ENCODE measurements at regions not wholly inside any gene's neighbourhood (a gene's known extent, or its start where the extent isn't known, plus 50 kb on each side); places are given as distances from the start of the nearest gene placed in this dataset.

- Mint-ChIP-seq H3K27me3 (ENCODE audit: insufficient read depth) (peaks cover 2% of the 10 kb centered on the region), H3K9me3 (no peaks in the 10 kb centered on the region), H3K4me1 (peaks cover 7% of the 10 kb centered on the region), H3K4me3 (no peak overlapping the region), H3K27ac (no peak overlapping the region), H3K36me3 (ENCODE audit: low read depth) (no peaks in the 10 kb centered on the region)
- no peaks in the 10 kb centered on the region for H3K9me3 ChIP-seq (ENCODE audit: control insufficient read depth, low read length)
- TF ChIP-seq, protein P1, sequence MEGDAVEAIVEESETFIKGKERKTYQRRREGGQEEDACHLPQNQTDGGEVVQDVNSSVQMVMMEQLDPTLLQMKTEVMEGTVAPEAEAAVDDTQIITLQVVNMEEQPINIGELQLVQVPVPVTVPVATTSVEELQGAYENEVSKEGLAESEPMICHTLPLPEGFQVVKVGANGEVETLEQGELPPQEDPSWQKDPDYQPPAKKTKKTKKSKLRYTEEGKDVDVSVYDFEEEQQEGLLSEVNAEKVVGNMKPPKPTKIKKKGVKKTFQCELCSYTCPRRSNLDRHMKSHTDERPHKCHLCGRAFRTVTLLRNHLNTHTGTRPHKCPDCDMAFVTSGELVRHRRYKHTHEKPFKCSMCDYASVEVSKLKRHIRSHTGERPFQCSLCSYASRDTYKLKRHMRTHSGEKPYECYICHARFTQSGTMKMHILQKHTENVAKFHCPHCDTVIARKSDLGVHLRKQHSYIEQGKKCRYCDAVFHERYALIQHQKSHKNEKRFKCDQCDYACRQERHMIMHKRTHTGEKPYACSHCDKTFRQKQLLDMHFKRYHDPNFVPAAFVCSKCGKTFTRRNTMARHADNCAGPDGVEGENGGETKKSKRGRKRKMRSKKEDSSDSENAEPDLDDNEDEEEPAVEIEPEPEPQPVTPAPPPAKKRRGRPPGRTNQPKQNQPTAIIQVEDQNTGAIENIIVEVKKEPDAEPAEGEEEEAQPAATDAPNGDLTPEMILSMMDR (conservative IDR thresholded peaks at IDR 0.05) = no peak
- no peak overlapping the region for H3K4me3 ChIP-seq (ENCODE audit: low read length)
- DNase-seq = no peak
- H3K27ac ChIP-seq (ENCODE audit: low read depth, low read length) = no peak overlapping the region
- H3K4me1 ChIP-seq (ENCODE audit: control insufficient read depth, insufficient read depth, low read length) = no peaks in the 10 kb centered on the region
- no peaks in the 10 kb centered on the region for H3K36me3 ChIP-seq (ENCODE audit: control insufficient read depth, insufficient read depth, low read length)
- WGBS, 2 experiments (ENCODE audit: insufficient coverage in 1 of 2, insufficient read length in 1 of 2) = 69 to 77% methylated on average over 2 of the region's 2 CpGs
- no peaks in the 10 kb centered on the region for H3K27me3 ChIP-seq (ENCODE audit: control insufficient read depth, insufficient read depth, low read length, poor library complexity, severe bottlenecking)
- H3K9ac ChIP-seq (ENCODE audit: extremely low read depth, low read length, poor library complexity, severe bottlenecking) = no peak overlapping the region
These were observed 95.3 kb upstream of the EPB41L3 start for GRCh38 chr18:5639131-5639530.

GRCh38 chr18:5632041-5632440 lies 88.2 kb upstream of the EPB41L3 start:
- TF ChIP-seq, protein P1 (conservative IDR thresholded peaks at IDR 0.05) = no peak
- 91 to 100% methylated on average over 2 to 3 of the region's 3 CpGs for WGBS, 2 experiments (ENCODE audit: insufficient coverage in 1 of 2, insufficient read length in 1 of 2)
- H3K27ac Mint-ChIP-seq = no peak overlapping the region

DNA sequence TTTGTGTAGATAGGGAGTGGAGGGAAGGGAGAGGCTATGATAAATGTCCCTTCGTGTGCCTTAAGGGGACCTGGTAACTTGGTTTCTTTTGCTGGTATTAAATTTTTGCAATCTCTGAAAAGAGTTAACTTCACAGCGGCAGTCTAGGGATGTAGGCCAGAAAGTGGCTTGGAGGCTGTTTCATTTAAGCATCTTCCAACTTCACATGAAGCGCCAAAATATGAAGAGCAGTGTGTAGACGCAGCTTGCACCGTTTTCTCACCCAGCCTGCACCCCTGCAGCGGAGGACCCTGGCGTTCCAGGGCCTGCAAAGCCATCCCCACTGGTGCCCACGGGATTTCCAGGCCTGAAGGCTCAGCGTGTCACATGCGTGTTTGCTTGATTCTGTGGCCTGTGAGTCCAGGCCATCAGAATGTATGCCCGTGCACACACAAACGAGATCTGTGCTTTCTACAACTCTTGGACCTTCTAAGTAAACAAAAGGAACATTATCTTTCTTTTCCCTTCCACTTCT lies 87.2 kb upstream of the EPB41L3 start:
- Mint-ChIP-seq H3K27ac (no peak overlapping the region), H3K4me1 (peaks cover 2% of the 10 kb centered on the region)
- WGBS, 2 experiments (ENCODE audit: insufficient coverage in 1 of 2, insufficient read length in 1 of 2) = 86 to 90% methylated on average over 11 to 12 of the region's 12 CpGs

More at GRCh38 chr18:5632041-5632440, 88.2 kb upstream of the EPB41L3 start:
- Mint-ChIP-seq H3K27me3 (ENCODE audit: insufficient read depth) (peaks cover 31% of the 10 kb centered on the region), H3K4me3 (no peak overlapping the region), H3K36me3 (ENCODE audit: low read depth) (no peaks in the 10 kb centered on the region), H3K9me3 (no peaks in the 10 kb centered on the region), H3K4me1 (peaks cover 2% of the 10 kb centered on the region)
- Histone ChIP-seq H3K27me3 (ENCODE audit: control insufficient read depth, insufficient read depth, low read length, poor library complexity, severe bottlenecking) (peaks cover 44% of the 10 kb centered on the region), H3K27ac (ENCODE audit: low read depth, low read length) (no peak overlapping the region), H3K9me3 (ENCODE audit: control insufficient read depth, low read length) (no peaks in the 10 kb centered on the region), H3K9ac (ENCODE audit: extremely low read depth, low read length, poor library complexity, severe bottlenecking) (no peak overlapping the region), H3K4me1 (ENCODE audit: control insufficient read depth, insufficient read depth, low read length) (peaks cover 2% of the 10 kb centered on the region), H3K36me3 (ENCODE audit: control insufficient read depth, insufficient read depth, low read length) (no peaks in the 10 kb centered on the region), H3K4me3 (ENCODE audit: low read length) (no peak overlapping the region)
- DNase-seq = no peak

More for the DNA sequence above, 87.2 kb upstream of the EPB41L3 start:
- H3K27me3 Mint-ChIP-seq (ENCODE audit: insufficient read depth) = peaks cover 30% of the 10 kb centered on the region
- DNase-seq = no peak
- H3K36me3 Mint-ChIP-seq (ENCODE audit: low read depth) = no peaks in the 10 kb centered on the region
- peak overlapping the region; percentile 63 for H3K4me3 Mint-ChIP-seq
- no peak overlapping the region for H3K9ac ChIP-seq (ENCODE audit: extremely low read depth, low read length, poor library complexity, severe bottlenecking)
- peaks cover 46% of the 10 kb centered on the region for H3K27me3 ChIP-seq (ENCODE audit: control insufficient read depth, insufficient read depth, low read length, poor library complexity, severe bottlenecking)
- no peaks in the 10 kb centered on the region for H3K9me3 ChIP-seq (ENCODE audit: control insufficient read depth, low read length)
- no peaks in the 10 kb centered on the region for H3K36me3 ChIP-seq (ENCODE audit: control insufficient read depth, insufficient read depth, low read length)
- no peak overlapping the region for H3K4me3 ChIP-seq (ENCODE audit: low read length)
- peaks cover 2% of the 10 kb centered on the region for H3K4me1 ChIP-seq (ENCODE audit: control insufficient read depth, insufficient read depth, low read length)
- no peak overlapping the region for H3K27ac ChIP-seq (ENCODE audit: low read depth, low read length)
- no peaks in the 10 kb centered on the region for H3K9me3 Mint-ChIP-seq
- TF ChIP-seq, protein P1 (conservative IDR thresholded peaks at IDR 0.05) = no peak
